GM18520 (cell line): ENCODE measurements at regions not wholly inside any gene's neighbourhood (a gene's known extent, or its start where the extent isn't known, plus 50 kb on each side); places are given as distances from the start of the nearest gene placed in this dataset.
"Not testable (repeated sequence)": the region's sequence is repeated elsewhere in the genome, so short reads cannot be mapped to it uniquely, and the experiment has no call there.

Source experiments
- ATAC-seq: cut with Tn5 transposase; IDR thresholded peaks from one replicate; pipeline ENCODE4 v1.9.1; 2021; ENCODE audit not compliant: unreplicated experiment

- ATAC-seq, result no peak
Observed at GRCh38 chr10:2051108-2051507, 313.8 kb upstream of the ADARB2 start.

- ATAC-seq, result no peak
Observed at GRCh38 chr10:2049560-2049959, 312.2 kb upstream of the ADARB2 start.

- ATAC-seq, result no peak
Observed at GRCh38 chr10:2048337-2048973, 311.1 kb upstream of the ADARB2 start.

GRCh38 chr10:2047679-2048078, 310.4 kb upstream of the ADARB2 start:
- no peak for ATAC-seq

- no peak for ATAC-seq
Observed at GRCh38 chr10:2043379-2043778, 306.1 kb upstream of the ADARB2 start.

GRCh38 chr10:2038036-2038435, 300.7 kb upstream of the ADARB2 start:
- no peak for ATAC-seq

- ATAC-seq, result no peak
Observed at GRCh38 chr10:2037246-2037645, 299.9 kb upstream of the ADARB2 start.

- ATAC-seq, result no peak
Observed at GRCh38 chr10:2036209-2036608, 298.9 kb upstream of the ADARB2 start.

GRCh38 chr10:2030046-2030445, 292.7 kb upstream of the ADARB2 start:
- ATAC-seq, result no peak

GRCh38 chr10:2026936-2027335, 289.6 kb upstream of the ADARB2 start:
- no peak for ATAC-seq

- ATAC-seq, result not testable (repeated sequence)
Observed at GRCh38 chr10:2024750-2025149, 287.4 kb upstream of the ADARB2 start.

- ATAC-seq, result no peak
Observed at GRCh38 chr10:2023687-2024086, 286.4 kb upstream of the ADARB2 start.

- ATAC-seq, result no peak
Observed at GRCh38 chr10:2022401-2022800, 285.1 kb upstream of the ADARB2 start.

- no peak for ATAC-seq
Observed at GRCh38 chr10:2020836-2021235, 283.5 kb upstream of the ADARB2 start.

GRCh38 chr10:2019803-2020202, 282.5 kb upstream of the ADARB2 start:
- ATAC-seq, result no peak

GRCh38 chr10:2019281-2019680, 282.0 kb upstream of the ADARB2 start:
- ATAC-seq, result no peak

GRCh38 chr10:2014541-2014940, 277.2 kb upstream of the ADARB2 start:
- no peak for ATAC-seq

GRCh38 chr10:2012209-2012608, 274.9 kb upstream of the ADARB2 start:
- no peak for ATAC-seq

- ATAC-seq, result no peak
Observed at GRCh38 chr10:2011106-2011716, 273.9 kb upstream of the ADARB2 start.

GRCh38 chr10:2005546-2005945, 268.2 kb upstream of the ADARB2 start:
- no peak for ATAC-seq

GRCh38 chr10:1992930-1993329, 255.6 kb upstream of the ADARB2 start:
- ATAC-seq, result no peak

- no peak for ATAC-seq
Observed at GRCh38 chr10:1989090-1989489, 251.8 kb upstream of the ADARB2 start.

- ATAC-seq, result no peak
Observed at GRCh38 chr10:1981976-1982375, 244.7 kb upstream of the ADARB2 start.
